Right lobe of liver (tissue), 4 donors: ENCODE measurements at regions not wholly inside any gene's neighbourhood (a gene's known extent, or its start where the extent isn't known, plus 50 kb on each side); places are given as distances from the start of the nearest gene placed in this dataset.

Source experiments
- POLR2A ChIP-seq: fragments of 450-650 bp; IDR thresholded peaks from one replicate; pipeline ENCODE4 v1.6.1; 2017; ENCODE audit warnings: antibody characterized with exemption, mild to moderate bottlenecking
- TF ChIP-seq, protein P1 (sequence below), 4 donors: fragments of 200-600 bp in 3 of 4; fragments of 450-650 bp in 1 of 4; IDR thresholded peaks; one replicate each; pipeline versions ENCODE4 v1.5.1 to v1.8.0; 2016 to 2022; ENCODE audit warnings: antibody characterized with exemption in 4 of 4, mild to moderate bottlenecking in 2 of 4
- donor health status: DM: no; HTN: no; CAD: no.
- donor health status: DM: no; HTN: no; CAD: no.
- donor health status: DM: no; HTN: yes; CAD: no.

DNA sequence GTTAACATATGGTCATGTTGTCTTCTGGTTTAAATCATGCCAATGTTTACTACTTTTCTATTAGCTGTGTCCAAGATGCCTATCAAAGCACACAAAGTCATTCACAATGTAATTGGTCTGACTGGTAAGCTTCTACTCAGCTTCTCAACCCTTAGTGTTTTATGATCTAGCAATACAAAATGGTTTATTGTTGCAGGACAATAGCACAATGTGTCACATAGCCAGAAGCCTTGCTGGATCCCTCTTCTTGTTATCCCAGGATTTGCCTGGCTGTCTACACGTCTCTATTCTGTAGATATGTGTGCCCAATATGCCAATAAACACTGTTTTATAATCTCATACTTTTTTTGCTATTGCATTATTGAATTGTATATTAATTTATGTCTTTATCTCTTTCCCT, 1111.0 kb upstream of the AGA start:
- TF ChIP-seq POLR2A = no peak
- TF ChIP-seq, protein P1, sequence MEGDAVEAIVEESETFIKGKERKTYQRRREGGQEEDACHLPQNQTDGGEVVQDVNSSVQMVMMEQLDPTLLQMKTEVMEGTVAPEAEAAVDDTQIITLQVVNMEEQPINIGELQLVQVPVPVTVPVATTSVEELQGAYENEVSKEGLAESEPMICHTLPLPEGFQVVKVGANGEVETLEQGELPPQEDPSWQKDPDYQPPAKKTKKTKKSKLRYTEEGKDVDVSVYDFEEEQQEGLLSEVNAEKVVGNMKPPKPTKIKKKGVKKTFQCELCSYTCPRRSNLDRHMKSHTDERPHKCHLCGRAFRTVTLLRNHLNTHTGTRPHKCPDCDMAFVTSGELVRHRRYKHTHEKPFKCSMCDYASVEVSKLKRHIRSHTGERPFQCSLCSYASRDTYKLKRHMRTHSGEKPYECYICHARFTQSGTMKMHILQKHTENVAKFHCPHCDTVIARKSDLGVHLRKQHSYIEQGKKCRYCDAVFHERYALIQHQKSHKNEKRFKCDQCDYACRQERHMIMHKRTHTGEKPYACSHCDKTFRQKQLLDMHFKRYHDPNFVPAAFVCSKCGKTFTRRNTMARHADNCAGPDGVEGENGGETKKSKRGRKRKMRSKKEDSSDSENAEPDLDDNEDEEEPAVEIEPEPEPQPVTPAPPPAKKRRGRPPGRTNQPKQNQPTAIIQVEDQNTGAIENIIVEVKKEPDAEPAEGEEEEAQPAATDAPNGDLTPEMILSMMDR (IDR thresholded peaks at IDR 0.05) = no peak
